ENCODE measurements at regions not wholly inside any gene's neighbourhood (a gene's known extent, or its start where the extent isn't known, plus 50 kb on each side); places are given as distances from the start of the nearest gene placed in this dataset.

DNA sequence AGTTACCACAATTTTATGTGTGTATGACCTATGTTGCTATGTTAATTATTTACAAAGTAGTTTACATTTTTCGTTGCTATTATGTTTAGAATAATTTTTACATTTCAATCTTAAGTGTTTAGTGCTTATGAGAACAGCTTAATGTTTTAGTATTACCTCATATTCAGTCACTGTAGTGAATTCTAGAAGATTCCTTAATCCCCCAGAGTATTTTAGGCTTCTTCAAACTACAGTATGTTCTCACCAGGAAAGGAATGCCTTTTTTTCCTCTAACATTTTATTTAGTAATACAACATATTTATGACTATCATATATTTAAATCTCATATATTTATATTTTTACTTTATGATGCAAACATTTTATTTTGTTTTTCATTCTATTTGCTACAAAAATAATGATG, 612.1 kb upstream of the KLHL1 start:
- DNase-seq, result no peak
- Histone ChIP-seq H3K27ac (replicated peaks) (no peak overlapping the region), H3K4me1 (no peaks in the 10 kb centered on the region), H3K4me3 (no peak overlapping the region), H3K36me3 (no peaks in the 10 kb centered on the region), H3K27me3 (ENCODE audit: low read depth) (no peaks in the 10 kb centered on the region), H3K9me3 (replicated peaks) (no peaks in the 10 kb centered on the region)
- TF ChIP-seq CTCF (IDR thresholded peaks at IDR 0.05; ENCODE audit: borderline replicate concordance), result no peak
- intact Hi-C loops (cut with micrococcal nuclease), result no loop called here

DNA sequence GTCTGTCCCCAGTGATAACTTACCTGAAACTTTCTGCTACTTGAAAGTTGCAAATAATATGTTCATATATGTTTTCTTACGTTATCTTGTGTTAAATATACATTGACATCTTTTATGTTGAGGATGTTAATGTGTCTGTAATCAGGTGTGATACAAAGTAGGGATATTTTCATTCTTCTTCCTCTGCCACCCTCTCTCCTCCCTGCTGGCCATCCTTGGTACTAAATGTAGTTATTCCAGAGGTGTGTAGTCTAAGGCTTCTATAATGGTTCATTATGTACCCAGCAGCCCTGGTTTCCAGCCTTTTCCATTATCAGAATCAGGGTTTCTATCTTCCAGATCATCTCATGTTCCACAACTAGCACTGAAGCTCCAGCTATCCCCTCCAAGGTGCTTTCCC, 606.7 kb upstream of the KLHL1 start:
- intact Hi-C loops (cut with micrococcal nuclease), result no loop called here
- Histone ChIP-seq H3K4me1 (no peaks in the 10 kb centered on the region), H3K27me3 (ENCODE audit: low read depth) (no peaks in the 10 kb centered on the region), H3K9me3 (replicated peaks) (peaks cover 7% of the 10 kb centered on the region), H3K27ac (replicated peaks) (no peak overlapping the region), H3K4me3 (no peak overlapping the region), H3K36me3 (no peaks in the 10 kb centered on the region)
- TF ChIP-seq CTCF (IDR thresholded peaks at IDR 0.05; ENCODE audit: borderline replicate concordance), result no peak
- no peak for DNase-seq

DNA sequence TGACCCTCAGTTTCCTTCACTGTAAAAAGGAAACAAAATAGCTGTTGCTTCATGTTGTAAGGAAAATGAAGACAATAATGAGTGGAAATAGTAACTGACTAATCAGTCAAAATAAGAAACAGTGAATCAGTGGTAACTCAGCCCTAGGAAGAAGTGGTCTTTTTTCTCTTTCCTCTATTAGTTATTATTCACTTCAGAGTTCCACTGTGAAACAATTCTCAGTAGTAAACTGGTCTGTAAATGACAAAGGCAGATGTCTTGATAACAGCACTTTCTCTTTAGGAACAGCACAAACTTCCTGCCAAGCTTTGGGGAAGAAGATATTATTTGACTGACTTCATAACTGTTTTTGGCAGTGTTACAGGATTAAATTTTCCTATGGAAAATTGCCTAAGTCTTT, 600.5 kb upstream of the KLHL1 start:
- TF ChIP-seq CTCF (IDR thresholded peaks at IDR 0.05; ENCODE audit: borderline replicate concordance), result no peak
- Histone ChIP-seq H3K4me3 (no peak overlapping the region), H3K27ac (replicated peaks) (no peak overlapping the region), H3K36me3 (no peaks in the 10 kb centered on the region), H3K9me3 (replicated peaks) (peaks cover 7% of the 10 kb centered on the region), H3K4me1 (no peaks in the 10 kb centered on the region), H3K27me3 (ENCODE audit: low read depth) (no peaks in the 10 kb centered on the region)
- intact Hi-C loops (cut with micrococcal nuclease), result no loop called here
- no peak for DNase-seq

DNA sequence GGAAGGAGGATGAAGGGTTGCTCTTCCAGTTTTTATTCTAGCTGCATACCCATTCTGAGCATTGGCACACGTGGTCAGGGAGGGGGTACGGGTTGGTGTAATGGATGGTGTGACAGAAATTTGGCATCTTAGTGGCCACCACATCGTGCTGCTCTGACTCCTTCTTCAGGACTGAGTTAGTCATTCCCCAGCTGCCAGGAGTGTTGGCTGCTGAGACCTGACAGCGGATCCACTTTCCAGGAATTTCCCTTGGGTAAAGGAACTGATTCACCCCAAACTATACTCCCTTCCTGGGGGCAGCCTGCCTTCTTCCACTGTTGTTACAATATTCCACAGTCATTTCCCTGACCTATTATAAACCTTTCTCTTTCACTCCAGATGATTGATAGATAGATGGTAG, 595.5 kb upstream of the KLHL1 start:
- Histone ChIP-seq H3K36me3 (no peaks in the 10 kb centered on the region), H3K9me3 (replicated peaks) (no peaks in the 10 kb centered on the region), H3K27ac (replicated peaks) (no peak overlapping the region), H3K4me3 (no peak overlapping the region), H3K4me1 (no peaks in the 10 kb centered on the region), H3K27me3 (ENCODE audit: low read depth) (no peaks in the 10 kb centered on the region)
- intact Hi-C loops (cut with micrococcal nuclease), result no loop called here
- no peak for TF ChIP-seq CTCF (IDR thresholded peaks at IDR 0.05; ENCODE audit: borderline replicate concordance)
- no peak for DNase-seq

- TF ChIP-seq CTCF (IDR thresholded peaks at IDR 0.05; ENCODE audit: borderline replicate concordance), result no peak
- Histone ChIP-seq H3K9me3 (replicated peaks) (peaks cover 13% of the 10 kb centered on the region), H3K27me3 (ENCODE audit: low read depth) (no peaks in the 10 kb centered on the region), H3K27ac (replicated peaks) (no peak overlapping the region), H3K36me3 (no peaks in the 10 kb centered on the region), H3K4me3 (no peak overlapping the region), H3K4me1 (no peaks in the 10 kb centered on the region)
- DNase-seq, result no peak
- intact Hi-C loops (cut with micrococcal nuclease), result no loop called here
Measured at GRCh38 chr13:70694996-70695715, 586.9 kb upstream of the KLHL1 start.

Data from left ventricle myocardium inferior (tissue), 1 donor.